Fibroblast of skin of abdomen (primary cell): ENCODE measurements at regions not wholly inside any gene's neighbourhood (a gene's known extent, or its start where the extent isn't known, plus 50 kb on each side); places are given as distances from the start of the nearest gene placed in this dataset.
"Not testable (repeated sequence)": the region's sequence is repeated elsewhere in the genome, so short reads cannot be mapped to it uniquely, and the experiment has no call there.

Experiments
- DNase-seq: peaks from one replicate; pipeline ENCODE4 v3.0.0-alpha.2; 2013

GRCh38 chr20:17891131-17891530 lies 77.5 kb downstream of the SNX5 start:
- DNase-seq = not testable (repeated sequence)

GRCh38 chr20:17890330-17890729 lies 78.3 kb downstream of the SNX5 start:
- DNase-seq = no peak

DNA sequence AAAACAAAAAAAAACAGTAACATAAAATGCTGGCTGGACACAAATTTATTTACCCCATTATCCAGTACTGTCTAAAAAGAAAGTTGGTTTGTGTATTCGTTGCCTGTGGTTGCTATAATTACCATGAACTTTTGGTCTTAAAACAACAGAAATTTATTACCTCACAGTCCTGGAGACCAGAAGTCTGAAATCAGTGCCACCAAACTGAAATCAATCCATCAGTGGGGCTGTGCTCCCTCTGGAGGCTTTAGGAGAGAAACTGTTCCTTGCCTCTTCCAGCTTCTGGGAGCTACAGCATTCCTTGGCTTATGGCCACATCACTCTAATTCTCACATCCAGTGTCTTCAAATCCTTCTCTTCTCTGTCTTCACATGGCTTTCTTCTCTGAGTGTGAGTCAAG lies 79.4 kb downstream of the SNX5 start:
- DNase-seq = no peak

GRCh38 chr20:17888044-17888443 lies 80.5 kb downstream of the SNX5 start:
- no peak for DNase-seq

GRCh38 chr20:17887331-17888030 lies 81.1 kb downstream of the SNX5 start:
- DNase-seq = no peak

DNA sequence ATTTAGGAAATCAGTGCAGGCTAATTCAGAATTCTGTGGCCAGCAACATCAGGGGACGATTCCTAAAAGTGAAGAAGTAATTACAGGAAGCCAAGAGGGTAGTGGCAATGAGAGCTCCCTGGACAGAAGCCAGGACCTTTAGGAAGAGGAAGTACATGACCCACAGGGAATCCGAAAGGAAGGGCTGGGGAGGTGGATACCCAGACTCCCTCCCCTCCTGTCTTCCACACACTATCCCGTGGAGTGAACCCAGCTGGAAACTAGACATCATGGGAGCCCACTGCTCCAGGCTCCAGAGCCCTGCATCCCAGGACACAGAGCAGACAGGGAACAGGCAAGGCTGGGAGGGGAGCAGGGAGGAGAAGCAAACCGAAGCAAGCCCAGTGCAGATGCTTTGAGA lies 83.0 kb downstream of the SNX5 start:
- no peak for DNase-seq

GRCh38 chr20:17885076-17885475 lies 83.5 kb downstream of the SNX5 start:
- DNase-seq = no peak

GRCh38 chr20:17884307-17885003 lies 84.1 kb downstream of the SNX5 start:
- no peak for DNase-seq

DNA sequence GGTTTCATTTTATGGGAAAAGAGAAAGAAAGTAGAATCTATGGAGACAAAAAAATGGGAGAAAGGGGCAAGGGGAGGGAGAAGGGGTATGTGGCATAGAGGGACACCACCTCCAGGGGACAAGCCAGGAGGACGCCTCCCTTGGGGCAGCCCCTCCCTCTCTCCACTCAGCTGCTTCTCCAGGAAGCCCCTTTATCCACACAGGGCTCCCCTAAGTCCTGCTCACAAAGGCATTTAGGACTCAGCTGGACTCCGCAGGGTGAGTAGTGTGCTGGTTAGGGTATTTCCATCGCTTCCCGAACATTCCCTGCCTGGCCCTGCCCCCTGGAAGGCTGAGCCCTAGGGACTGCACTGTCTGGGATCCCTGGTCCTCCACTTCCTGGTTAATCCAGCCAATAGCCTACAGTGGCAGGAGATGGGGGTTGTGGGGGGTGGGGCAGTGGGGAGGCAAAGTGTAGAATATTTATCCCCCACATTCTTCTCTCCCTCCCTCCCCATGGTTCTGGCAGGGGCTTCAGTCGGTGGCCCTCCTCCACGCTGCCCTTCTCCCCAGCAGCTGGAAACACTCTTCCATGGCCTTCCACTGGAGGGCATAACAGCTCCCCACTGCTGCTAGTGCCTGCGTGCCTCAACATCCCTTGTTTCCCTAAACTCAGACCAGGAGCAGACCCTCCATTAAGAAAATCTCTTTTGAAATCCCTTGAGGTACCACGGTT lies 84.8 kb downstream of the SNX5 start:
- no peak for DNase-seq

DNA sequence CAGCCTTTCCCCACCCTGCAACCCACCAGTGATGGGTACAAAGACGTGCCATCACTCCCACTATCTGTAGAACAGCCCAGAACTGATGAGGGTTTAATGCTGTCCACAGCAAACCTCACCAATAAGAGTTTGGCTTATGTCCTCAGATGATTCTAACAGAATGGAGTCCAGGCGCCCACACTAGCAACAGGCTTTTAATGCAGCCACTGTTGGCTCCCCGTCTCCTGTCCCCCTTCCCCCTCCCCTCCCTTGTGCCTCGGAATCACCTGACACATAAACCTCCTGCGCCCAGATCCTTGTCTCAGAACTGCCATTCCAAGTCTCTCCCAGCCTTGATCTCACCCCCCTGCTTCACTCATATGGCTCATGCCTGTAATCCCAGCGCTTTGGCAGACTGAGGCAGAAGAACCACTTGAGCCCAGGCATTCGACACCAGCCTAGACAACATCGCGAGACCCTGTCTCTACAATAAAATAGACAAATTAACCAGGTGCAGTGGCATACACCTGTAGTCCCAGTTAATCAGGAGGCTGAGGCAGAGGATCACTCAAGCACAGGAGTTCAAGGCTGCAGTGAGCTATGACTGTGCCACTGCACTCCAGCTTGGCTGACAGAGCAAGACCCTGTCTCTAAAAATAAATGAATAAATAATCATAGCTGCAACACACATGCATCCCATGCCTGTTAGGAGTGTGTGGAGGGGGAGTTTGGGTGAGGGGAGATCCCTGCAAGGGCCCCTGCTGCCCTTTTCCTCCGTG lies 85.6 kb downstream of the SNX5 start:
- no peak for DNase-seq

DNA sequence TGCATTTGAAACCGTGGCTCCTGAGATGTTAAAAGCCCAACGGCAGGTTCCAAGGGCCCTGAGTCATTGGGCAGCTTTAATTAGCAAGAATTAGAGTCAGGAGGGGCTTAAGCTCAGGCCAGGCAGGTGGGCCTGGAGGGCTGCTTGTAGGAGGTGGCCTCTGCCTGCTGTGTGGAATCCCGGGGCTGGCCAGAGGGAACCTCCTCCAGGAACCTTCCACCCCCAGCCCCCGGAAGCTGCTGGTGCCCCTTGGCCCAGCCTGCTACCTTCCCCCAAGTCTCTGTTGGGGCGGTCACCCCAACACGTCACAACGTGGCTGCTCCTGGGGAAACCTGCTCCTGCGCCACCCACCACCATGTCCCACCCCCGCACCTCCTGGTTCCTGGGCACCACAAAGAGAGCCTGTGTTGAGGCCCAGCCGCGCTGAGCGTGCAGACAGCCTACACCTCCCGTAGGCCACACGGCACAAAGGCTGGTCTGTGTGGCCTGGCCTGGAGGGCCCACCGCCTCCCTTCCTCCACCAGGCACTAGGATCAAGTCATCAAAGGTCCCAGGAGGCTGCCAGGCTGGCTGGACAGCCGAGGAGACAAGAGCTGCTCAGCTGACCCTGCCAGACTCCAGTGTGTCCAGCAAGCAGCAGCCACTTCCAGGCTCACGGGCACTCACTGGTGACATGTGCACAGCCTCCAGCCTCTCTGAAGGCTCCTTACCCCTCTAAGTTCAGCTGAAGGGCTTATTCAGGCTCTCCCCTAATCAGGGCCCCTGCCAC lies 86.3 kb downstream of the SNX5 start:
- no peak for DNase-seq

DNA sequence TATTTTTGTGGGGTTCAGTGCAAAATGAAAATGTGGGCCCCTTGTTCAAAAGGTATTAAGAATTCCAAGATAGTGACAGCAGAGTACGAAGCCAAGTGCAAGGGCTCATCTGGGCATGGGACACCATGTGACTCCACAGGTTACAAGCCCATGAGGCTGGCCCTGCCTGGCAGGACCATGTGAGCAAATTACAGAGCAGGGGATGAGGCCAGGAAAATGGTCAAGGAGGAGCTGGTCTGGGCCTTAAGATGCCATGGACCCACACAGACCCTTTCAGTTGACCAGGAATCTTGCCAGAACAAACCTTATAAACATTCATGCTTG lies 86.9 kb downstream of the SNX5 start:
- DNase-seq = no peak

DNA sequence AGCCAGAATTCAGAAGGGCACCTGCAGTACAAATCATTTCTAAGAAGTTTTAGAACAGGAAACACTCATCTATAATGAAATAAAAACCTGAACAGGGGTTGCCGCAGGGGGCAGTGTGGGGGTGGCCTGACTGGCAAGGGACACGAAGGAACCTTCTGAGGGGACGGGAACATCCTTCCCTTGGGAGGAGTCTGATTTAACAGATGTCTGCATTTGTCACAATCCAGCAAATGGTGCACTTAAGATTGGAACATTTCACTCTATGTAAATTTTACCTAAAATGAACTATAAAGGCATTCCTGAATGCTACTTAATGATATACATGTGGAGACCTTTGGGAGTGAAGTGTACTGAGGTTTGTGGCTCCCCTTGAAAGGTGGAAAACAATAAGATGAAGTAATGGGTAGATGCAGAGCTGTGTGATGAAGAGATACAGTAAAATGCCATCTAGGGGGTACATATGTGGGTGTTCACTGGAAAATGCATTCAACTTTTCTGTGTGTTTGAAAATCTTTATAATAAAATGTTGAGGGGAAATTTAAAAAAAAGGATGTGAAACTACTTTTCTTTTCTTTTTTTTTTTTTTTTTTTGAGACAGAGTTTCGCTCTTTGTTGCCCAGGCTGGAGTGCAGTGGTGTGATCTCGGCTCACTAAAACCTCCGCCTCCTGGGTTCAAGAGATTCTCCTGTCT lies 89.5 kb downstream of the SNX5 start:
- DNase-seq = no peak

DNA sequence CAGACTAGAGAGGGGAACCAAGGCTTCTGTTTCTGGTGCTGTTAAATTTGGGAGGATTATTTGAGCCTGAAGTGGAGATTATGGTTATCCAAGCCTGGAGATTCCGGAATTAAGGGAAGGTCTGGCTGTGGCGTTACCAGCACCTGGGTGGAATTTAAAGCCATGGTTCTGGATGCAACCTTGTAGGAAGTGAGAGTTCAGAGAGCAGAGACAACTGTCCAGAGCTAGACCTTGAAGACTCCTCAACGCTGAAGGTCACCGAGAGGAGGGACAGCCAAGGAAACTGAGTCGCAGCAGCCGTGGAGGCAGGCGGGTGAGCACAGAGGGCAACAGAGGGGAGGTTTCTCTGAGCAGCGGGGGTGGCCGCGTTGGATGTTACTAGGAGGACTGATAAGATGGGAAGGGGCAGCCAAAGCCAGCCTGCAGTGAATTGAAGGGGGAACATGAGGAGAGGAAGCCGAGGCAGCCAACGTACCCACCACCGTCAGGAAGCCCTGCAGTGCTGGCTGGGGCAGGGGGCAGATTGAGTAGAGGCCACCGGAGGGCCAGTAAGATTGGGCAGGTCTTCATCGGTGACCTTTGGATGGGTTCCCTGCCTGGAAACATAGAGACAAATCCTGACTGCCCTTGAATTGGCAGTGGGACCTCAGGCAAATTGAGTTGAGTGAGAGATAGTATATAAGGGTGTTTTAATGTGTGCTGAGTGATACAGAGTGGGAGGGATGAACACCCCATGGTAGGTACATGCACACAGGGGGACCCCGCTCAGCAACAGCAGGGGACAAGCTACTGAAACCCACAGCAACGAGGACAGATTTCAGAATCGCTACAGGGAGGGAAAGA lies 90.3 kb downstream of the SNX5 start:
- no peak for DNase-seq

- DNase-seq = peak; percentile 52
Observed at GRCh38 chr20:17875981-17876385, 92.6 kb downstream of the SNX5 start.

GRCh38 chr20:17875106-17875980 lies 93.3 kb downstream of the SNX5 start:
- DNase-seq = peak; percentile 67

DNA sequence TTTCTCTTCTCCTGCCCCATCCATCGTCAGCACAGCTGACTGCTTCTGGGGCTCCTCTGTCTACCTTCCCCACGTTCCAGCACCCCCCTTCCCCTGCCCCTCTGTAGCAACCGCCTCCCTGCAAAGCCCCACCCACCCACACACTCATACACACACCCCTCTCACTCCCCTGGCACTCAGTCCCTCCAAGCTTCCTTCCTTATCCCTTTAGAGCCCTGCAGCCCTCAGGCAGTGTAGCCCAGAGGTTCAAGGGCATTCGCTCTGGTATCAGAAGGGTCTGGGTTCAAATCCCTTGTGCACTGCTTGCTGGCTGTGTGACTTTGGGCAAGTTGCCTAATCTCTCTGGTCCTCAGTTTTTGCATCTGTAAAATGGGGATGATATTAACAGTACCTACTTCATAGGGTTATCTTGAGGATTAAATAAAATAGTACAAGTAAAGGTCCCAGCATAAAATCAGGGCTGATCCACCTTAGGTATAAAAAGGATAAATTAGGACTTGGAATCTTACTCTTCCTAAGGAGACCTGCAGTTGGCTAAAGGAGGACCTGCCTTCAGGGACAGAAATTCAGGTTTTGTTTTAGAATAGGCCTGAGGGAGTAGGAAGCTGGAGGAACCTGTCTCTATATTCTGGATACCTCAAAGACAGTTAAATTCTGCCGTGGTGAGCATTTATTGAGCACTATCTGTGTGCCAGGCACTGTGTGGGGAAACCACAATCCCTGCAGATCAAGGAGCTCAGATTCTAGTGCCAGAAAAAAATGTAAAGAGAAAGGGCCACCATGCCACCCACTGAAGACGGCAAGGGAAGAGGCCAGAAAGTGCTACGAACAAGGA lies 94.1 kb downstream of the SNX5 start:
- no peak for DNase-seq

DNA sequence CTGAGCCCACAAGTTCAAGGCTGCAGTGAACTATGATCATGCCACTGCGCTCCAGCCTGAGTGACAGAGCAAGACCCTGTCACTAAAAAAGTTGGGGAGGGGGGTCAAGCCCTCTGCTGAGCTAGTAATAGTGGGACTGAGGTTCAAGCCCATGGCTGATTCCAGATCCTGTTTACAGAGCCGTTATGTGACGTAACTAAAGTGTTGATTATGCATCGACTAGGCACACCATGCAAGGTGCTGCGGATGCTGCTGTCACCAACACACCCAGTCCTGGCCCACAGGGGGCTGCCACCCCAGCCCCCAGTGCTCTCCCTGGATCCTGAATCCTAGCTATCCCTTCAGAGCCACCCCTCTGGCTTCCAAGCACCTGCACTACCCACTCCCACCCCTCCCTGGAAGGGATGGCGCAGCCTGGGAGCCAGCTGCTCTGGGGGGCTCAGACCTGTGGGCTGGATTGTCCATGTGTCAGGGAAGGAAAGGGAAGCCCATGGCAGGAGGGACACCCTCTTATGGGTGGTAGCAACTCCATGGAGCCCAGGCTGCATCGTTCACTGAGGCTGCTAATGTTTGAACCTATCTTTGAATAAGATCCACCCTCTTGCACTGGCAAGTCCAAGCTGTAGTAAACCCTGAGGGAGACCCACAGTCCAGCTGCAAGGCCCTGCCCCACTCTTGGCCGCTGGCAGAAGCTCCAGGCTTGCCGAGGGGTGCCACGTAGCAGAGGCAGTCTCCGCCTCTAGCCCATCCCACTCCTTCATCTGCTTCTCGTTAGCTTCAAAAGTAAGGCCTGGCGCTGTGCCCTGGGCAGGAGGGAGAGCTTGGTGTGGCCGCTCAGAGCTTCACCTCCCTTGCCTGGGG lies 95.0 kb downstream of the SNX5 start:
- DNase-seq = peak; percentile 98
